ENCODE measurements at regions not wholly inside any gene's neighbourhood (a gene's known extent, or its start where the extent isn't known, plus 50 kb on each side); places are given as distances from the start of the nearest gene placed in this dataset.

DNA sequence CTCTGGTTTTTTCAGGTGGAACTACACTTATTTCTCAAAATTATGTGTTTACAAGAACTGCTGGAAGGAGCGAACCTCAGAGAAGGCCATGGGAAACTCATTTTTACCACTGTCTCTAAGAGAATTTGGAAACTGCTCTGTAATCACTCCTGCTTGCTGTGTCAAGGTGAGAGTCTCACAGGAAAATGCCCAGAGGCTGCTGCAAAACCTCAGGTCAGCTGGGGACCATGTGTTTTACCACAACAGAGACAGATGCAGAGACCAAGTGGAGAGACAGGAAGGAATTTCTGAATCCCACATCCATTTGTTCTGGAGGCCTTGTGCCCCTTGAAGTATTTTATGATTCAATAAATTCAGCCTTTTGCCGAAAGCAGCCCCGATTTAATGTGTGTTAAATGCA is 743.8 kb upstream of the SLC10A2 start:
- no peak overlapping the region for H2BK20ac ChIP-seq (ENCODE audit: low read depth, low read length)
- no peak overlapping the region for H2BK15ac ChIP-seq (ENCODE audit: low read depth, low read length)
- no peak overlapping the region for H4K8ac ChIP-seq (ENCODE audit: low read depth in 2 of 2, low read length in 2 of 2)
- no peak overlapping the region for H2AK9ac ChIP-seq (replicated peaks; ENCODE audit: low read depth, low read length, poor library complexity)
- ATAC-seq (ENCODE audit: low read depth) (no peak), DNase-seq (no peak)
- CTCF ChIA-PET = no interaction called here
- no peaks in the 10 kb centered on the region for H3K79me1 ChIP-seq (ENCODE audit: low read depth in 1 of 2, low read length in 2 of 2)
- dilution Hi-C loops (cut with HindIII; ENCODE audit: low sequenced_read_pairs, unreplicated experiment) (no loop called here), in situ Hi-C loops (cut with MboI; ENCODE audit: low sequenced_read_pairs) (no loop called here), intact Hi-C loops (cut with micrococcal nuclease) (no loop called here)
- no CpG with 5 or more reads among the region's 3 CpGs for WGBS, 2 experiments (ENCODE audit: extremely low coverage in 2 of 2, insufficient read length in 1 of 2)
- H3K56ac ChIP-seq (ENCODE audit: extremely low read depth, insufficient read depth, low read length) = no peak overlapping the region
- H3K4ac ChIP-seq (ENCODE audit: low read depth, low read length) = no peak overlapping the region
- no TSS peak for BruUV-seq (replicated peaks)
- H3K9ac ChIP-seq (ENCODE audit: low read depth, low read length) = no peak overlapping the region
- no peak overlapping the region for H3K23ac ChIP-seq (ENCODE audit: low read depth, low read length)
- H3K27me3 ChIP-seq (ENCODE audit: control insufficient read depth, insufficient read depth, low read length) = no peaks in the 10 kb centered on the region
- no peak overlapping the region for H2BK5ac ChIP-seq (ENCODE audit: low read depth, low read length, poor library complexity, severe bottlenecking)
- H3K4me2 ChIP-seq (ENCODE audit: low read depth, low read length) = no peak overlapping the region
- POLR2A ChIA-PET (ENCODE audit: unreplicated experiment) = no interaction called here
- H3K36me3 ChIP-seq (ENCODE audit: control insufficient read depth, insufficient read depth, low read length) = no peaks in the 10 kb centered on the region
- no peak overlapping the region for H3K18ac ChIP-seq (ENCODE audit: low read depth, low read length)
- H3K9me1 ChIP-seq (ENCODE audit: insufficient read depth, low read length) = no peaks in the 10 kb centered on the region
- no peak overlapping the region for H4K5ac ChIP-seq (ENCODE audit: low read depth, low read length)
- peaks cover 18% of the 10 kb centered on the region for H3K9me3 ChIP-seq (ENCODE audit: control insufficient read depth, insufficient read depth, low read length)
- no peak overlapping the region for H2AK5ac ChIP-seq (ENCODE audit: low read depth, low read length)
- no peak overlapping the region for H2AFZ ChIP-seq (replicated peaks; ENCODE audit: low read length, poor library complexity)
- no peak overlapping the region for H3K27ac ChIP-seq (ENCODE audit: insufficient read depth, low read length)
- H3K4me3 ChIP-seq (ENCODE audit: insufficient read depth, low read depth, low read length) = no peak overlapping the region
- no peaks in the 10 kb centered on the region for H4K20me1 ChIP-seq (ENCODE audit: insufficient read depth, low read length)
- no peak overlapping the region for H4K91ac ChIP-seq (ENCODE audit: insufficient read depth, low read depth, low read length)
- H3K4me1 ChIP-seq (ENCODE audit: control insufficient read depth, insufficient read depth, low read length) = no peaks in the 10 kb centered on the region
- no peak for TF ChIP-seq CHD1 (IDR thresholded peaks at IDR 0.05; ENCODE audit: low read depth, low read length)
- no peak for TF ChIP-seq RCOR1 (IDR thresholded peaks at IDR 0.05; ENCODE audit: insufficient replicate concordance, low read length)
- TF ChIP-seq, protein P1, sequence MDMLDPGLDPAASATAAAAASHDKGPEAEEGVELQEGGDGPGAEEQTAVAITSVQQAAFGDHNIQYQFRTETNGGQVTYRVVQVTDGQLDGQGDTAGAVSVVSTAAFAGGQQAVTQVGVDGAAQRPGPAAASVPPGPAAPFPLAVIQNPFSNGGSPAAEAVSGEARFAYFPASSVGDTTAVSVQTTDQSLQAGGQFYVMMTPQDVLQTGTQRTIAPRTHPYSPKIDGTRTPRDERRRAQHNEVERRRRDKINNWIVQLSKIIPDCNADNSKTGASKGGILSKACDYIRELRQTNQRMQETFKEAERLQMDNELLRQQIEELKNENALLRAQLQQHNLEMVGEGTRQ (IDR thresholded peaks at IDR 0.05; ENCODE audit: low read depth, low read length) = no peak
- TF ChIP-seq MXI1 (IDR thresholded peaks at IDR 0.05; ENCODE audit: borderline replicate concordance, low read depth, low read length) = no peak
- no peak for TF ChIP-seq POLR2A (IDR thresholded peaks at IDR 0.05; ENCODE audit: low read depth, low read length)
- TF ChIP-seq NFE2L2 (IDR thresholded peaks at IDR 0.05; ENCODE audit: low read depth, low read length) = no peak
- TF ChIP-seq ELK1 (IDR thresholded peaks at IDR 0.05; ENCODE audit: borderline replicate concordance, low read depth, low read length) = no peak
- TF ChIP-seq SMC3 (IDR thresholded peaks at IDR 0.05; ENCODE audit: low read depth, low read length) = no peak
- no peak for TF ChIP-seq CEBPB (IDR thresholded peaks at IDR 0.05; ENCODE audit: low read depth, low read length)
- TF ChIP-seq, protein P2, sequence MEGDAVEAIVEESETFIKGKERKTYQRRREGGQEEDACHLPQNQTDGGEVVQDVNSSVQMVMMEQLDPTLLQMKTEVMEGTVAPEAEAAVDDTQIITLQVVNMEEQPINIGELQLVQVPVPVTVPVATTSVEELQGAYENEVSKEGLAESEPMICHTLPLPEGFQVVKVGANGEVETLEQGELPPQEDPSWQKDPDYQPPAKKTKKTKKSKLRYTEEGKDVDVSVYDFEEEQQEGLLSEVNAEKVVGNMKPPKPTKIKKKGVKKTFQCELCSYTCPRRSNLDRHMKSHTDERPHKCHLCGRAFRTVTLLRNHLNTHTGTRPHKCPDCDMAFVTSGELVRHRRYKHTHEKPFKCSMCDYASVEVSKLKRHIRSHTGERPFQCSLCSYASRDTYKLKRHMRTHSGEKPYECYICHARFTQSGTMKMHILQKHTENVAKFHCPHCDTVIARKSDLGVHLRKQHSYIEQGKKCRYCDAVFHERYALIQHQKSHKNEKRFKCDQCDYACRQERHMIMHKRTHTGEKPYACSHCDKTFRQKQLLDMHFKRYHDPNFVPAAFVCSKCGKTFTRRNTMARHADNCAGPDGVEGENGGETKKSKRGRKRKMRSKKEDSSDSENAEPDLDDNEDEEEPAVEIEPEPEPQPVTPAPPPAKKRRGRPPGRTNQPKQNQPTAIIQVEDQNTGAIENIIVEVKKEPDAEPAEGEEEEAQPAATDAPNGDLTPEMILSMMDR (conservative IDR thresholded peaks at IDR 0.05; ENCODE audit: low read depth, low read length) = no peak
- H3K14ac ChIP-seq (replicated peaks; ENCODE audit: low read depth, low read length) = no peak overlapping the region
- H2BK120ac ChIP-seq (ENCODE audit: low read depth, low read length) = no peak overlapping the region

All from IMR-90 (cell line).